Esophagus muscularis mucosa (tissue), 3 donors: ENCODE measurements at regions not wholly inside any gene's neighbourhood (a gene's known extent, or its start where the extent isn't known, plus 50 kb on each side); places are given as distances from the start of the nearest gene placed in this dataset.

ENCODE experiments used
- POLR2A ChIP-seq: fragments of 450-650 bp; IDR thresholded peaks from one replicate; pipeline ENCODE4 v1.6.1; 2017; ENCODE audit warnings: antibody characterized with exemption, moderate library complexity, mild to moderate bottlenecking, low read depth
- POLR2AphosphoS5 ChIP-seq, 2 donors: sonication (generic); formaldehyde crosslinking; IDR thresholded peaks; one replicate each; pipeline ENCODE4 v1.6.1; 2017; ENCODE audit warnings: antibody characterized with exemption in 2 of 2
- TF ChIP-seq, protein P1 (sequence below), 3 experiments: fragments of 200-600 bp in 2 of 3; fragments of 450-650 bp in 1 of 3; sonication (generic) in 2 of 3; IDR thresholded peaks; one replicate each; pipeline ENCODE4 v1.5.1; 2017 to 2019; ENCODE audit warnings: antibody characterized with exemption in 3 of 3, mild to moderate bottlenecking in 2 of 3, moderate library complexity in 1 of 3

DNA sequence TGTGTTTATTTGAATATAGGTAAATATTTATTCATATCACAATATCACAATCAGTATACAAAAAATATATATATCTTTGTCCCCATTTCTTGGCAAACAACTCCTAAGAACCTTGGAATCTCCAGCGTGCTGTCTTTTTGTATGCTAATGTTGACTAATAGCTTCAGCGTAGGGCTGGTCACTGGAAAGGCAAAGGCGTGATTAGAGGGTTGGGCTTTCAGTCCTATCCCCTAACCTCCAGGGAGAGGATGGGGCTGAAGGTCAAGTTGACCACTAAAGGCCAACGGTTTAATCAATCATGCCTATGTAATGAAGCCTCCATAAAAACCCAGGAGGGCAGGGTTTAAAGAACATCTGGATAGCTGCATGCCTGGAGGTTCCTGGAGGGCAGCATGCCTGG is 79.6 kb upstream of the BNC2 start:
- TF ChIP-seq, protein P1, sequence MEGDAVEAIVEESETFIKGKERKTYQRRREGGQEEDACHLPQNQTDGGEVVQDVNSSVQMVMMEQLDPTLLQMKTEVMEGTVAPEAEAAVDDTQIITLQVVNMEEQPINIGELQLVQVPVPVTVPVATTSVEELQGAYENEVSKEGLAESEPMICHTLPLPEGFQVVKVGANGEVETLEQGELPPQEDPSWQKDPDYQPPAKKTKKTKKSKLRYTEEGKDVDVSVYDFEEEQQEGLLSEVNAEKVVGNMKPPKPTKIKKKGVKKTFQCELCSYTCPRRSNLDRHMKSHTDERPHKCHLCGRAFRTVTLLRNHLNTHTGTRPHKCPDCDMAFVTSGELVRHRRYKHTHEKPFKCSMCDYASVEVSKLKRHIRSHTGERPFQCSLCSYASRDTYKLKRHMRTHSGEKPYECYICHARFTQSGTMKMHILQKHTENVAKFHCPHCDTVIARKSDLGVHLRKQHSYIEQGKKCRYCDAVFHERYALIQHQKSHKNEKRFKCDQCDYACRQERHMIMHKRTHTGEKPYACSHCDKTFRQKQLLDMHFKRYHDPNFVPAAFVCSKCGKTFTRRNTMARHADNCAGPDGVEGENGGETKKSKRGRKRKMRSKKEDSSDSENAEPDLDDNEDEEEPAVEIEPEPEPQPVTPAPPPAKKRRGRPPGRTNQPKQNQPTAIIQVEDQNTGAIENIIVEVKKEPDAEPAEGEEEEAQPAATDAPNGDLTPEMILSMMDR (IDR thresholded peaks at IDR 0.05) = no peak
- TF ChIP-seq POLR2AphosphoS5 (IDR thresholded peaks at IDR 0.05) = no peak
- TF ChIP-seq POLR2A = no peak
